Ishikawa (cell line): ENCODE measurements at regions not wholly inside any gene's neighbourhood (a gene's known extent, or its start where the extent isn't known, plus 50 kb on each side); places are given as distances from the start of the nearest gene placed in this dataset.

ENCODE experiments used
- CEBPB ChIP-seq: IDR thresholded peaks from 2 replicates; pipeline ENCODE4 v1.6.1; 2012
- CREB1 ChIP-seq: IDR thresholded peaks from 2 replicates; pipeline ENCODE4 v1.6.1; 2012; ENCODE audit warnings: low read depth
- EP300 ChIP-seq: IDR thresholded peaks from 2 replicates; pipeline ENCODE4 v1.6.1; 2012; ENCODE audit warnings: borderline replicate concordance
- FOXM1 ChIP-seq: IDR thresholded peaks from 2 replicates; pipeline ENCODE4 v1.6.1; 2012; ENCODE audit warnings: low read depth, borderline replicate concordance
- NFIC ChIP-seq: IDR thresholded peaks from 2 replicates; pipeline ENCODE4 v1.6.1; 2012
- RAD21 ChIP-seq: IDR thresholded peaks from 2 replicates; pipeline ENCODE4 v1.6.1; 2012; ENCODE audit warnings: low read depth
- TEAD4 ChIP-seq: IDR thresholded peaks from 2 replicates; pipeline ENCODE4 v1.6.1; 2012
- YY1 ChIP-seq: IDR thresholded peaks from 2 replicates; pipeline ENCODE4 v1.6.1; 2012; ENCODE audit warnings: low read depth
- ZBTB7A ChIP-seq: IDR thresholded peaks from 2 replicates; pipeline ENCODE4 v1.6.1; 2012; ENCODE audit warnings: low read depth
- TF ChIP-seq, protein P1 (sequence below): IDR thresholded peaks from 2 replicates; pipeline ENCODE4 v1.6.1; 2012; ENCODE audit warnings: low read depth, mild to moderate bottlenecking
- TF ChIP-seq, protein P2 (sequence below): IDR thresholded peaks from 2 replicates; pipeline ENCODE4 v1.6.1; 2012

DNA sequence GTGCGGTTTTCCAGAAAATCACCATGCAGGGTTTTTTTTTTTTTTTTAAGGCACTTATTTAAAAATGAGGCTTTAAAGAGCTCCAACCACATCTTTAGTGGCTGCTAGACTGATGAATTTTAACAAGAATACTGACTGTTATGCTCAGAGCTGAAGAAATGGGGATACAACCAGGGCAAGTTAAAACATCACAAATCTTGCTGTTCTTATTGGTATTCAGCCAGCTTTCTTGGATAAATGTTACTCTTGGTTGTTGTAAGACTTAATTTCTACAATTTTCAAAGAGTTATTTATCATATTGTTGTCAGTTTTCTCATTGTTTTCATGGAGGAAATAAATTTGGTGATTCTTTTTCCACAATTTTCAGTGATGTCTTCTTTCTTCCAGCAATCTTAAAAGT is 352.8 kb upstream of the FAM174A start:
- TF ChIP-seq, protein P1, sequence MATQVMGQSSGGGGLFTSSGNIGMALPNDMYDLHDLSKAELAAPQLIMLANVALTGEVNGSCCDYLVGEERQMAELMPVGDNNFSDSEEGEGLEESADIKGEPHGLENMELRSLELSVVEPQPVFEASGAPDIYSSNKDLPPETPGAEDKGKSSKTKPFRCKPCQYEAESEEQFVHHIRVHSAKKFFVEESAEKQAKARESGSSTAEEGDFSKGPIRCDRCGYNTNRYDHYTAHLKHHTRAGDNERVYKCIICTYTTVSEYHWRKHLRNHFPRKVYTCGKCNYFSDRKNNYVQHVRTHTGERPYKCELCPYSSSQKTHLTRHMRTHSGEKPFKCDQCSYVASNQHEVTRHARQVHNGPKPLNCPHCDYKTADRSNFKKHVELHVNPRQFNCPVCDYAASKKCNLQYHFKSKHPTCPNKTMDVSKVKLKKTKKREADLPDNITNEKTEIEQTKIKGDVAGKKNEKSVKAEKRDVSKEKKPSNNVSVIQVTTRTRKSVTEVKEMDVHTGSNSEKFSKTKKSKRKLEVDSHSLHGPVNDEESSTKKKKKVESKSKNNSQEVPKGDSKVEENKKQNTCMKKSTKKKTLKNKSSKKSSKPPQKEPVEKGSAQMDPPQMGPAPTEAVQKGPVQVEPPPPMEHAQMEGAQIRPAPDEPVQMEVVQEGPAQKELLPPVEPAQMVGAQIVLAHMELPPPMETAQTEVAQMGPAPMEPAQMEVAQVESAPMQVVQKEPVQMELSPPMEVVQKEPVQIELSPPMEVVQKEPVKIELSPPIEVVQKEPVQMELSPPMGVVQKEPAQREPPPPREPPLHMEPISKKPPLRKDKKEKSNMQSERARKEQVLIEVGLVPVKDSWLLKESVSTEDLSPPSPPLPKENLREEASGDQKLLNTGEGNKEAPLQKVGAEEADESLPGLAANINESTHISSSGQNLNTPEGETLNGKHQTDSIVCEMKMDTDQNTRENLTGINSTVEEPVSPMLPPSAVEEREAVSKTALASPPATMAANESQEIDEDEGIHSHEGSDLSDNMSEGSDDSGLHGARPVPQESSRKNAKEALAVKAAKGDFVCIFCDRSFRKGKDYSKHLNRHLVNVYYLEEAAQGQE, result no peak
- TF ChIP-seq NFIC (no peak), EP300 (no peak), FOXM1 (no peak), ZBTB7A (no peak), CREB1 (no peak), RAD21 (no peak), TEAD4 (no peak), CEBPB (no peak), YY1 (no peak)
- TF ChIP-seq, protein P2, sequence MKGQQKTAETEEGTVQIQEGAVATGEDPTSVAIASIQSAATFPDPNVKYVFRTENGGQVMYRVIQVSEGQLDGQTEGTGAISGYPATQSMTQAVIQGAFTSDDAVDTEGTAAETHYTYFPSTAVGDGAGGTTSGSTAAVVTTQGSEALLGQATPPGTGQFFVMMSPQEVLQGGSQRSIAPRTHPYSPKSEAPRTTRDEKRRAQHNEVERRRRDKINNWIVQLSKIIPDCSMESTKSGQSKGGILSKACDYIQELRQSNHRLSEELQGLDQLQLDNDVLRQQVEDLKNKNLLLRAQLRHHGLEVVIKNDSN, result no peak
